GM12875 (cell line): ENCODE measurements at regions not wholly inside any gene's neighbourhood (a gene's known extent, or its start where the extent isn't known, plus 50 kb on each side); places are given as distances from the start of the nearest gene placed in this dataset.

Experiments
- H3K4me3 ChIP-seq: one replicate; pipeline ENCODE4 v1.5.1; 2011; ENCODE audit warnings: low read depth, low read length, control low read depth
- TF ChIP-seq, protein P1 (sequence below): IDR thresholded peaks from 2 replicates; pipeline ENCODE4 v1.5.1; 2011; ENCODE audit warnings: low read depth, mild to moderate bottlenecking, control low read depth, inconsistent platforms, low read length, moderate library complexity, borderline replicate concordance; ENCODE audit not compliant: insufficient read depth

- TF ChIP-seq, protein P1, sequence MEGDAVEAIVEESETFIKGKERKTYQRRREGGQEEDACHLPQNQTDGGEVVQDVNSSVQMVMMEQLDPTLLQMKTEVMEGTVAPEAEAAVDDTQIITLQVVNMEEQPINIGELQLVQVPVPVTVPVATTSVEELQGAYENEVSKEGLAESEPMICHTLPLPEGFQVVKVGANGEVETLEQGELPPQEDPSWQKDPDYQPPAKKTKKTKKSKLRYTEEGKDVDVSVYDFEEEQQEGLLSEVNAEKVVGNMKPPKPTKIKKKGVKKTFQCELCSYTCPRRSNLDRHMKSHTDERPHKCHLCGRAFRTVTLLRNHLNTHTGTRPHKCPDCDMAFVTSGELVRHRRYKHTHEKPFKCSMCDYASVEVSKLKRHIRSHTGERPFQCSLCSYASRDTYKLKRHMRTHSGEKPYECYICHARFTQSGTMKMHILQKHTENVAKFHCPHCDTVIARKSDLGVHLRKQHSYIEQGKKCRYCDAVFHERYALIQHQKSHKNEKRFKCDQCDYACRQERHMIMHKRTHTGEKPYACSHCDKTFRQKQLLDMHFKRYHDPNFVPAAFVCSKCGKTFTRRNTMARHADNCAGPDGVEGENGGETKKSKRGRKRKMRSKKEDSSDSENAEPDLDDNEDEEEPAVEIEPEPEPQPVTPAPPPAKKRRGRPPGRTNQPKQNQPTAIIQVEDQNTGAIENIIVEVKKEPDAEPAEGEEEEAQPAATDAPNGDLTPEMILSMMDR, result no peak
- H3K4me3 ChIP-seq, result no peak overlapping the region
Observed at GRCh38 chr20:24138951-24139350, 150.4 kb upstream of the GGTLC1 start.

DNA sequence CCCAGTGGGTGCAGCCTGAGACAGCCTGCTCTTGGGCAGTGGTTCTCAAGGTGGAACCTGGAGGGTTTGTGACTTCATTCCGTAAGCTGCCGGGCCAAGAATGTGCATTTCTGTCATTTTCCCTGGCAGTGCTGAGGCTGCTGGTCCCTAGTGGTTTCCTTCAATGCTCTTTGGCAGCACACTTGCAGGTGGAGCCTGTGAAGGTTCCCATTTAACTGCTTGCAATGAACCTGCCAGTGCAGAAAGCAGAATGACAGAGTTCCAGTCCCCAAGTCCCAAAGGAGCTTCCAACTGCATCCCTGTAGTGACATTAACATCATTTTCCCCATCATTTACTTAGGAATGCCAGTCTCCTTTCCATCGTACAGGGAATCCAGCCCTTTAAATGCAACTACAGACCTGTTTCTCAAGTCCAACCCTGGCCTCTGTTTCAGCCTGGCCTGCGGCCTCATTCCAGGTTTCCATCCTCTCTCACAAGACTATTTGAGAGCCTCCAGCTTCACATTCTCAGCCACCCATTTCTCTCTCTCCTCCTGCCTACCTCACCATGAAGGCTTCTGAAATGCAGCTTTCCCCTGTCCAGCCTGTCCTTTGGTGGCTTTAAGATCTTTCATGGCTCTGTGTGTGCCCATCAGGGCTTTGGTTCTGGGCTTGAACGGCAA is 149.7 kb upstream of the GGTLC1 start:
- no peak overlapping the region for H3K4me3 ChIP-seq
- TF ChIP-seq, protein P1, result no peak

- TF ChIP-seq, protein P1, result no peak
- H3K4me3 ChIP-seq, result no peak overlapping the region
Observed at GRCh38 chr20:24136659-24137246, 148.2 kb upstream of the GGTLC1 start.

- TF ChIP-seq, protein P1, result no peak
- no peak overlapping the region for H3K4me3 ChIP-seq
Observed at GRCh38 chr20:24135781-24136180, 147.2 kb upstream of the GGTLC1 start.

DNA sequence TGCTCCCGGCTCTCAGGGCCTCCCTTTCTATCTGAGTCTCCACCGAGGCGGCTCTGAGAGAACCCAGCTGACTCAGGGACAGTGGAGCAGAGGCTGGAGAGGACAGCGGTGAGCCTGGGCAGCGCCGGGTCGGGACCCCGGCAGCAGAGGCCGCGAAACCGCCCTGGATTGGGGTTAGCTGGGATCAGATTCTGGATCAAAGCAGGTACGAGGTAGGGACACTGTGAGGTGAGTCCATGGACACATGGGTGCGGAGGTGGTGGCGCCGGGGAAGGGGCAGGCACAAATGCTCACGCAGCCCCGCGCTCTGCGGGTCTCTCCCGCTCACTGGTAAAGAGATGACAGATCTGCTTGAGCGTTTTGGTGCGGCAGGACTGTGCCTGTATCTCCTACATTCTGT is 146.4 kb upstream of the GGTLC1 start:
- no peak overlapping the region for H3K4me3 ChIP-seq
- TF ChIP-seq, protein P1, result no peak

GRCh38 chr20:24134284-24134683 is 145.7 kb upstream of the GGTLC1 start:
- H3K4me3 ChIP-seq, result no peak overlapping the region
- TF ChIP-seq, protein P1, result no peak

- TF ChIP-seq, protein P1, result no peak
- H3K4me3 ChIP-seq, result no peak overlapping the region
Observed at GRCh38 chr20:24132246-24132645, 143.7 kb upstream of the GGTLC1 start.
